GM13977 (cell line): ENCODE measurements at regions not wholly inside any gene's neighbourhood (a gene's known extent, or its start where the extent isn't known, plus 50 kb on each side); places are given as distances from the start of the nearest gene placed in this dataset.
"Not testable (repeated sequence)": the region's sequence is repeated elsewhere in the genome, so short reads cannot be mapped to it uniquely, and the experiment has no call there.

Source experiments
- DNase-seq: peaks from one replicate; pipeline ENCODE4 v3.0.0; 2012; ENCODE audit warnings: low spot score
- CTCF ChIP-seq: IDR thresholded peaks from 2 replicates; pipeline ENCODE4 v1.5.1; 2012; ENCODE audit warnings: mild to moderate bottlenecking, control low read depth; ENCODE audit not compliant: insufficient read depth; ENCODE audit errors: extremely low read depth, missing control alignments
- in situ Hi-C: fragments of 300-500 bp; cut with MboI; formaldehyde crosslinking; loops from one replicate; pipeline ENCODE4 v1.12.0; 2022; ENCODE audit warnings: low sequenced_read_pairs, low pct_unique_long_range_greater_than_20kb, mixed read lengths, inconsistent platforms; ENCODE audit not compliant: unreplicated experiment

GRCh38 chr10:81708929-81709328 is 166.1 kb upstream of the NRG3 start:
- in situ Hi-C loops: no loop called here
- no peak for DNase-seq
- no peak for TF ChIP-seq CTCF

GRCh38 chr10:81722399-81722798 is 152.6 kb upstream of the NRG3 start:
- TF ChIP-seq CTCF: no peak
- no peak for DNase-seq
- in situ Hi-C loops: no loop called here

DNA sequence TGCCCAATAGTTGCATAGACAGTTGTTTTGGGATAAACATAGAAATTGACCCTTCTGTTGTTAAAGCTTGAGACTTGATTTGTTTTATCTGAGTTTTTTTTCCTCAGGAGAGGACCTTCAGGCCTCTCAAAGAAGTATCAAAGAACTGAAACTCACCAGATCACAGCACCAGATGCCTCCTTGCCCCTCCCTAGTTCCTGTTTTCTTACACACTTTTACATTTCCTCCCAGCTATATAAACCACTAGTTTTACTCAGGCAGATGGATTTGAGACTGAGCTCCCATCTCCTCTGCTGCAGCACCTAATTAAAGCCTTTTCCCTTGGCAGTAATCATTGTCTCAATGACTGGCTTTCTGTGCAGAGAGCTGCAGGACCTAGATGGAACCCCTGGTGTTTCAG is 150.6 kb upstream of the NRG3 start:
- DNase-seq: no peak
- TF ChIP-seq CTCF: no peak
- in situ Hi-C loops: no loop called here

GRCh38 chr10:81725851-81726250 is 149.1 kb upstream of the NRG3 start:
- no peak for DNase-seq
- in situ Hi-C loops: no loop called here
- TF ChIP-seq CTCF: no peak

DNA sequence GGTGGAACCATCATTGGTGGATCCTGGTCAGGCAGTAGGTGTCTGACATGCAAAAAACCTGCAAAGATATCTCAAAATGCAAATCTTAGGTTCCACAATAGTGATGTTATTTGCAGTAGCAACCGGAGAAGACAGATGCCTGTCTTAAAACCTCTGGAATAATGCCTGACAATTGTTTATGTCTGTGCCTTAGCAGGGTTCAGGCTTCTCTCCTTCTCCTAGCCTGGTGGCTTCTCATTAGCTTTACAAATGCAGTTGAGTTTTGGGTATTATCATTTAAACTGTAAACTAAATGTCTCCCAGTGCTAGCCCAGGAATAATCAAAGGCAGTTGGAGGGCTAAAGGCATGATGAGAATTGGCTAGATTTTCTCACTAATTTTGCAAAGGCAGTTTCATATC is 146.3 kb upstream of the NRG3 start:
- TF ChIP-seq CTCF: no peak
- in situ Hi-C loops: no loop called here
- no peak for DNase-seq

DNA sequence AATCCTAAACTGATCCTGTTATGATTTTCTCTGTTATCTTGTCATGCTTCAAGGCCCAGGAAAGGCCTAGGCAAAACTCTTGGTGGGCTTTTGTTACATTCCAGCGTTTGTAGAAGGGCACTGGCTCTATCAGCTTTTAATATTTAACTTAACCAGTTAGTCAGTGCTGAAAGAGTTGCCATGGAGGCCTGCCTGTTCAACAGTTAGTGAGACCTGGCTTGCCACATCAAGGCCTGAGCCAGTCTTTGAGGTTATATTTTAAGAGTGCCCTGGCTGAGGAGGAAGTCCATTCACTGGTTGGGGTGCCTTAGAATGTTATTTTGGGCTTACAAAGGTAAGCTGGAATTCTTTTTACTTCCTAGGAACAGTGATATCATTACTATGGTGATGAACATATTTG is 144.1 kb upstream of the NRG3 start:
- no peak for DNase-seq
- TF ChIP-seq CTCF: no peak
- in situ Hi-C loops: no loop called here

GRCh38 chr10:81733542-81733941 is 141.5 kb upstream of the NRG3 start:
- in situ Hi-C loops: no loop called here
- no peak for TF ChIP-seq CTCF
- no peak for DNase-seq

DNA sequence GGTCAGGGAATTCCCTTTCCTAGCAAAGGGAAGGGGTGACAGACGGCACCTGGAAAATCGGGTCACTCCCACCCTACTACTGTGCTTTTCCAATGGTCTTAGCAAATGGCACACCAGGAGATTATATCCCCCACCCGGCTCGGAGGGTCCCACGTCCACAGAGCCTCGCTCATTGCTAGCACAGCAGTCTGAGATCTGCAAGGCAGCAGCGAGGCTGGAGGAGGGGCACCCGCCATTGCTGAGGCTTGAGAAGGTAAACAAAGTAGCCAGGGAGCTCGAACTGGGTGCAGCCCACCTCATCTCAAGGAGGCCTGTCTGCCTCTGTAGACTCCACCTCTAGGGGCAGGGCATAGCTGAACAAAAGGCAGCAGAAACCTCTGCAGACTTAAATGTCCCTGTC is 139.8 kb upstream of the NRG3 start:
- DNase-seq, in situ Hi-C loops: not testable (repeated sequence)
